Activated CD8-positive, alpha-beta T cell treated with anti-CD3 and anti-CD28 coated beads, Interleukin-2, amount 10 ng/mL, durations not matched to agents 7 days and 5 days (primary cell): ENCODE measurements at regions not wholly inside any gene's neighbourhood (a gene's known extent, or its start where the extent isn't known, plus 50 kb on each side); places are given as distances from the start of the nearest gene placed in this dataset.

Experiments
- ATAC-seq: fragments of 150-1000 bp; cut with Tn5 transposase; one replicate; pipeline ENCODE4 v1.10.0; 2021; ENCODE audit warnings: moderate library complexity
- CTCF ChIA-PET: fragments of 350-600 bp; sonication (Branson Sonifier 250); formaldehyde crosslinking; loops from one replicate; lab custom pipeline; 2021; ENCODE audit warnings: antibody characterized with exemption; lab: Charles Lee
- POLR2A ChIA-PET: fragments of 350-600 bp; sonication (Branson Sonifier 250); formaldehyde crosslinking; loops from one replicate; lab custom pipeline; 2021; ENCODE audit warnings: antibody characterized with exemption; lab: Charles Lee
- DNase-seq: peaks from one replicate; pipeline ENCODE4 v3.0.0-alpha.2; 2020
- H3K27ac Mint-ChIP-seq: one replicate; pipeline ENCODE4 v1.8.0; 2021; ENCODE audit warnings: mild to moderate bottlenecking, mixed read lengths
- H3K27me3 Mint-ChIP-seq: one replicate; pipeline ENCODE4 v1.8.0; 2021; ENCODE audit warnings: low read depth, mixed read lengths
- H3K36me3 Mint-ChIP-seq: one replicate; pipeline ENCODE4 v1.8.0; 2021; ENCODE audit warnings: low read depth, mixed read lengths
- H3K4me1 Mint-ChIP-seq: one replicate; pipeline ENCODE4 v1.8.0; 2021; ENCODE audit warnings: low read depth, mixed read lengths
- H3K4me3 Mint-ChIP-seq: one replicate; pipeline ENCODE4 v1.8.0; 2021; ENCODE audit warnings: mild to moderate bottlenecking, mixed read lengths
- H3K9me3 Mint-ChIP-seq: one replicate; pipeline ENCODE4 v1.8.0; 2022; ENCODE audit warnings: mixed read lengths; ENCODE audit not compliant: insufficient read depth

DNA sequence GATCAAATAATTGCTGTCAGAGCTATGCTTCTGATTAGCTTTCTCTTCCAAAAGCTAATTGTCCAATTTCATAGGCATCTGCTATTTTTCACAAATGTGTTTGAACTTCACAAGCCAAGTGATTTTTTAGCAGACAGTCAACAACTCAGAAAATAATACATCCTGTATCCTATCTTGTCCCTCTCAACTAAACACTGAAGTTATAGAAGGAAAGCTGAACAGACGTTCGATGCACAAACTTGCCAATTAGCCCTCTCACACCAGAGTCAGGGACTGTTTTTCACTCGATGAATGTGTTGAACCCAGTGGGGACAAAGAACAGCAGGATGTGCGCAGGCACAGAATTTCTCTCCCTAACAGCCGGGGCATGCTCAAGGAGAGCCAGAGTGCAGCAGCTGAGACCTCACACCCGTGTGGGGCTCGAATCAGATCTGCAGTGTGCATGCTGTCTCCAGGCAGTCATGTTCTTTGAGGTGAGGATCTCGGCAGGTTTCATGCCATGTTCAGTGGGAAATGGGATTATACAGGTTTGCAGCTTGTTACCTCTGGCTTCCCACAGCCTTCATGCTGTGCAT, 246.7 kb upstream of the SDK2 start:
- POLR2A ChIA-PET = no interaction called here
- Mint-ChIP-seq H3K4me1 (no peaks in the 10 kb centered on the region), H3K4me3 (no peak overlapping the region), H3K27me3 (peaks cover 8% of the 10 kb centered on the region), H3K9me3 (no peaks in the 10 kb centered on the region), H3K36me3 (no peaks in the 10 kb centered on the region), H3K27ac (no peak overlapping the region)
- CTCF ChIA-PET = no interaction called here
- DNase-seq = no peak
- no peak for ATAC-seq

DNA sequence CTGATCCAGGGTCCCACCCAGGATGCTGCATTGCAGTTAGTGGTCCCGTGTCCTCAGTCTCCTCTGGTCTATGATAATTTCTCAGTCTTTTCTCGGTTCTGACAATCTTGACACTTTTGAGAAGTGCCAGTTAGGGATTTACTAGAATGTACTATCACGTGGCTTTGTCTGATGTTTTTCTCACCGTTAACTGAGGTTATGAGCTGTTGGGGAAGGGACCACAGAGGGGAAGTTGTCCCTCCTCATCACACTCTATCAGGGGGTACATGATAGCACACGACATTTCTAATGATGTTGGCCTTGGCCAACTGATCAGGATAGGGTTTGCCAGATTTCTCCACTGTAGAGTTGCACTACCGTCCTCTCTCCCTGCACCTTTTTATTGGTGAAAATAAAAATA, 250.9 kb upstream of the SDK2 start:
- Mint-ChIP-seq H3K4me3 (no peak overlapping the region), H3K4me1 (no peaks in the 10 kb centered on the region), H3K36me3 (no peaks in the 10 kb centered on the region), H3K9me3 (no peaks in the 10 kb centered on the region), H3K27ac (no peak overlapping the region), H3K27me3 (peaks cover 20% of the 10 kb centered on the region)
- ChIA-PET CTCF (no interaction called here), POLR2A (no interaction called here)
- no peak for DNase-seq
- ATAC-seq = no peak

- ChIA-PET POLR2A (no interaction called here), CTCF (no interaction called here)
- H3K4me1 Mint-ChIP-seq = peaks cover 6% of the 10 kb centered on the region
- H3K27me3 Mint-ChIP-seq = peaks cover 32% of the 10 kb centered on the region
- H3K36me3 Mint-ChIP-seq = no peaks in the 10 kb centered on the region
- H3K4me3 Mint-ChIP-seq = no peak overlapping the region
- DNase-seq (no peak), ATAC-seq (no peak)
- H3K9me3 Mint-ChIP-seq = no peaks in the 10 kb centered on the region
- no peak overlapping the region for H3K27ac Mint-ChIP-seq
These were observed 252.7 kb upstream of the SDK2 start for GRCh38 chr17:73896966-73897365.

GRCh38 chr17:73899839-73900238, 255.6 kb upstream of the SDK2 start:
- CTCF ChIA-PET = no interaction called here
- no peak for DNase-seq
- Mint-ChIP-seq H3K27ac (no peak overlapping the region), H3K4me1 (peaks cover 6% of the 10 kb centered on the region), H3K36me3 (no peaks in the 10 kb centered on the region), H3K9me3 (no peaks in the 10 kb centered on the region), H3K4me3 (no peak overlapping the region), H3K27me3 (peaks cover 41% of the 10 kb centered on the region)
- POLR2A ChIA-PET = no interaction called here
- no peak for ATAC-seq

- Mint-ChIP-seq H3K4me1 (peaks cover 6% of the 10 kb centered on the region), H3K4me3 (no peak overlapping the region), H3K27me3 (peaks cover 41% of the 10 kb centered on the region), H3K36me3 (no peaks in the 10 kb centered on the region), H3K27ac (no peak overlapping the region), H3K9me3 (no peaks in the 10 kb centered on the region)
- ChIA-PET CTCF (no interaction called here), POLR2A (no interaction called here)
- ATAC-seq (no peak), DNase-seq (no peak)
These were observed 256.3 kb upstream of the SDK2 start for GRCh38 chr17:73900516-73900915.

DNA sequence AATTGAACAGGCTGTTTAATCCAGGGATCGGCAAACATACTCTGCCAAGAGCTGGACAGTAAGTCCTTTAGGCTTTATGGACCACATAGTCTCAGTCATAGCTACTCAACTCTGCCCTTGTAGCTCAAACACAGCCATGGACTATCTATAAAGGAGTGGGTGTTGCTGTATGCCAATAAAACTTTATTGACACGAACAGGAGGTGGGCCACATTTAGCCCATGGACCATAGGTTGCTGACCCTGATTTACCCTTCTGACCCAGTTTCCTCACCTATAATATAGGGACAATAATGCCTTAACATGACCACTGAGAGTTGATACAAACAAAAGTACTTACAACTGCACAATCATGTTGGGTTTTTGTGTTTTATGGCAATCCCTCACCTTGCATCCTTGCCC, 257.0 kb upstream of the SDK2 start:
- peak overlapping the region; percentile 74 for H3K4me3 Mint-ChIP-seq
- H3K27me3 Mint-ChIP-seq = peaks cover 39% of the 10 kb centered on the region
- H3K36me3 Mint-ChIP-seq = no peaks in the 10 kb centered on the region
- H3K27ac Mint-ChIP-seq = no peak overlapping the region
- H3K9me3 Mint-ChIP-seq = no peaks in the 10 kb centered on the region
- ChIA-PET CTCF (no interaction called here), POLR2A (no interaction called here)
- ATAC-seq = no peak
- H3K4me1 Mint-ChIP-seq = peaks cover 6% of the 10 kb centered on the region
- no peak for DNase-seq

- H3K4me3 Mint-ChIP-seq = peak overlapping the region; percentile 74
- H3K27me3 Mint-ChIP-seq = peaks cover 41% of the 10 kb centered on the region
- H3K9me3 Mint-ChIP-seq = no peaks in the 10 kb centered on the region
- H3K36me3 Mint-ChIP-seq = no peaks in the 10 kb centered on the region
- DNase-seq (peak; percentile 28), ATAC-seq (peak; percentile 63)
- peaks cover 6% of the 10 kb centered on the region for H3K4me1 Mint-ChIP-seq
- POLR2A ChIA-PET = no interaction called here
- H3K27ac Mint-ChIP-seq = peak overlapping the region; percentile 52
- CTCF ChIA-PET = interaction anchor here (0.7 kb wide), 1 partner anchor 255 kb away, joined by 3 read pairs; no protein-coding TSS in a partner anchor
These were observed 257.6 kb upstream of the SDK2 start for GRCh38 chr17:73901661-73902415.

- Mint-ChIP-seq H3K9me3 (no peaks in the 10 kb centered on the region), H3K4me1 (peaks cover 6% of the 10 kb centered on the region), H3K27me3 (peaks cover 38% of the 10 kb centered on the region), H3K27ac (no peak overlapping the region), H3K4me3 (peak overlapping the region; percentile 74), H3K36me3 (no peaks in the 10 kb centered on the region)
- ATAC-seq (no peak), DNase-seq (no peak)
- ChIA-PET POLR2A (no interaction called here), CTCF (interaction anchor here (0.7 kb wide), 1 partner anchor 256 kb away, joined by 3 read pairs; no protein-coding TSS in a partner anchor)
These were observed 258.4 kb upstream of the SDK2 start for GRCh38 chr17:73902416-73903181.

DNA sequence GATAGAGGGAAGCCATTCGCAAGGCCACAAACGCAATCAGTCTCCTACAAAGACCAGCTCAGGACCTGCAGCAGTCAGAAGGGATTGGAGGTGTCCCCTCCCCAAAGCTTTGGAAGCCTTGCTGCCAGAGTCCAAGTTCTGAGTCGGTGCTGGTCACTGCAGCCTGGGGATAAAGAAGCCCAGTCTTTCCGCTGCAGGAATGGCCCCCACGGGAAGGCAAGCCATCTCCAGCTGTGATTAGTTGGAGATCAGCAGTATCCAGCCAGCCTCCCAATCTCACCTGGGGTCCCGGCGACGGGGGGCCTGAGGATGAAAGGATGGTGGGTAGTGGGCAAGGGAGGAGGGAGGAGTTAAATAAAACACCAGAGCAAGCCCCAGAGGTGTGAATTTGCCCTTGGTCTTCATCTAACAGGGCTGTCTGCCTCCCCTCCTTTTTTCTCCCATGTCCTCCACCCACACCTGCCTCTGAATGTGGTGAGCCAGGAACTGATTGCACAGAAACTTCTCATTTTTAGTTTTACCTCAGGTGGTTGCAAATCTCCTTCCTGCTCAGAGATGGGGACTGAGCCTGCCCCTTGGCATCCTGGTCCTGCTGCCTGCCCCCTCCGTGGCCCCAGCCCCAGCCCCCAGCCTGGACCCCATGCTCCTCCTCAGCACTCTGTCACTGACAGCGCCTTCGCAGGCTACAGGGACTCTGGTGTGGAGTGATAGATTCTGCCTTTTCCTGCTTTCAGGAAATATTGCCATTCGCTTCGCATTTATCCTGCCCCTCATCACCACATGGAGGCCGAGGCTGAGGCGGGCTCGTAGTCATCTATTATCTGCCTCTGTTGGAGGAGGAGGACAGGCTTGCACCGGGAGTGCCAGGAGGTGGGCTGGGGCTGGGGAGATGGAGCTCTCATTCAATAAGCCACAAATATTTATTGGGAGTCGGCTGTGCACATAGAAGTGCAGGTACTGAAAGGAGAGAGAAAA, 262.9 kb upstream of the SDK2 start:
- Mint-ChIP-seq H3K27me3 (peaks cover 23% of the 10 kb centered on the region), H3K4me1 (no peaks in the 10 kb centered on the region), H3K27ac (no peak overlapping the region), H3K9me3 (no peaks in the 10 kb centered on the region), H3K4me3 (no peak overlapping the region), H3K36me3 (no peaks in the 10 kb centered on the region)
- no peak for ATAC-seq
- DNase-seq = no peak
- ChIA-PET CTCF (no interaction called here), POLR2A (no interaction called here)

GRCh38 chr17:73909186-73909585, 264.9 kb upstream of the SDK2 start:
- peaks cover 18% of the 10 kb centered on the region for H3K27me3 Mint-ChIP-seq
- H3K27ac Mint-ChIP-seq = no peak overlapping the region
- peaks cover 3% of the 10 kb centered on the region for H3K4me1 Mint-ChIP-seq
- no peaks in the 10 kb centered on the region for H3K36me3 Mint-ChIP-seq
- DNase-seq (no peak), ATAC-seq (no peak)
- ChIA-PET POLR2A (no interaction called here), CTCF (no interaction called here)
- no peaks in the 10 kb centered on the region for H3K9me3 Mint-ChIP-seq
- H3K4me3 Mint-ChIP-seq = no peak overlapping the region

DNA sequence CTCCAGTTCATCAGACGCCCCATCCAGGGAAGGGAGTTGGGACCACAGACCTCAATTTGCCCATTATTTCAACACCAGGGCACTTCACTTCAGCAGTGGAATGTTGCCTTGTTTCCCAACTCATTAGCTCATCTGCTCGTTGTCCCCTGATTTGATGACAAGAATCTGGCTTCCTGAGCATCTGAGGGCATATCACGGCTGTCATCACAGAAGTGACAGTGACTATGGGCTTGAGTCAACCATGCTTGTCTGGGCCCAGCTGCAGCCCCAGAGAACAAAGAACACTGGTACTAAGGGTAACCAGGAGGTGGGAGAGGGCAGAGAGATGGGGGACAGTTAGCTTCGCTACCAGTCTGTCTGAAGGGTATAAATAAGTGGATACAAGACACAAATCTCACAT, 266.0 kb upstream of the SDK2 start:
- Mint-ChIP-seq H3K4me1 (peaks cover 4% of the 10 kb centered on the region), H3K27ac (no peak overlapping the region), H3K27me3 (peaks cover 17% of the 10 kb centered on the region), H3K9me3 (no peaks in the 10 kb centered on the region), H3K4me3 (no peak overlapping the region), H3K36me3 (no peaks in the 10 kb centered on the region)
- no peak for ATAC-seq
- ChIA-PET CTCF (no interaction called here), POLR2A (interaction anchor here (1.0 kb wide), 1 partner anchor 16 kb away, joined by 3 read pairs; no protein-coding TSS in a partner anchor)
- DNase-seq = no peak
